ENCODE measurements at regions not wholly inside any gene's neighbourhood (a gene's known extent, or its start where the extent isn't known, plus 50 kb on each side); places are given as distances from the start of the nearest gene placed in this dataset.

- TF ChIP-seq ZNF239 (tag by site-specific recombination; IDR thresholded peaks at IDR 0.05) (no peak), ZNF76 (tag by site-specific recombination; IDR thresholded peaks at IDR 0.05; ENCODE audit: borderline replicate concordance, low read depth) (no peak)
These were observed 134.4 kb downstream of the MAD2L1 start for GRCh38 chr4:119932277-119932676.

All from HEK293 (cell line).